Breast epithelium (tissue), 3 donors: ENCODE measurements at regions not wholly inside any gene's neighbourhood (a gene's known extent, or its start where the extent isn't known, plus 50 kb on each side); places are given as distances from the start of the nearest gene placed in this dataset.

Experiments
- POLR2A ChIP-seq: fragments of 450-650 bp; IDR thresholded peaks from one replicate; pipeline ENCODE4 v1.6.1; 2016; ENCODE audit warnings: antibody characterized with exemption, mild to moderate bottlenecking, moderate library complexity
- TF ChIP-seq, protein P1 (sequence below), 3 donors: fragments of 450-650 bp; IDR thresholded peaks; one replicate each; pipeline ENCODE4 v1.5.1; 2016 to 2017; ENCODE audit warnings: antibody characterized with exemption in 3 of 3, mild to moderate bottlenecking in 3 of 3, moderate library complexity in 3 of 3

DNA sequence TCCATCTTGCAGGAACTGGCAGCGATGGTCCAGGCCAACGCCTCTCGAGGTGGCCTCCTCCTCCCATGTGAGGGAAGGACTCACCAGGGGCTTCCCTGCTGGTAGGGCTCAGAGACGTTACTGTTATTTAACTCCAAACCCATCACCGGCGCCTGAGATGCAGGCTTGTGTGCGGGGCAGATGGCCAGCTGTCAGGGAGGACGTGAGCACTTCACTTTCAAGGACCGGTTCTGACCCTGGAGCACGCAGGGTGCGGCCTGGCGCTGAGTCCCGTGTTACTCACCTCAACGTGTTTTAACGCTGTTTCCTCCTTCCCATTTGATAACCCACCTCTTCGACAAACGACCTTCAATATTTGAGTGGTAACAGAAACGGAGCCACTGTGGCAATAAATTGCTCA is 350.2 kb downstream of the ZNF516 start:
- TF ChIP-seq, protein P1, sequence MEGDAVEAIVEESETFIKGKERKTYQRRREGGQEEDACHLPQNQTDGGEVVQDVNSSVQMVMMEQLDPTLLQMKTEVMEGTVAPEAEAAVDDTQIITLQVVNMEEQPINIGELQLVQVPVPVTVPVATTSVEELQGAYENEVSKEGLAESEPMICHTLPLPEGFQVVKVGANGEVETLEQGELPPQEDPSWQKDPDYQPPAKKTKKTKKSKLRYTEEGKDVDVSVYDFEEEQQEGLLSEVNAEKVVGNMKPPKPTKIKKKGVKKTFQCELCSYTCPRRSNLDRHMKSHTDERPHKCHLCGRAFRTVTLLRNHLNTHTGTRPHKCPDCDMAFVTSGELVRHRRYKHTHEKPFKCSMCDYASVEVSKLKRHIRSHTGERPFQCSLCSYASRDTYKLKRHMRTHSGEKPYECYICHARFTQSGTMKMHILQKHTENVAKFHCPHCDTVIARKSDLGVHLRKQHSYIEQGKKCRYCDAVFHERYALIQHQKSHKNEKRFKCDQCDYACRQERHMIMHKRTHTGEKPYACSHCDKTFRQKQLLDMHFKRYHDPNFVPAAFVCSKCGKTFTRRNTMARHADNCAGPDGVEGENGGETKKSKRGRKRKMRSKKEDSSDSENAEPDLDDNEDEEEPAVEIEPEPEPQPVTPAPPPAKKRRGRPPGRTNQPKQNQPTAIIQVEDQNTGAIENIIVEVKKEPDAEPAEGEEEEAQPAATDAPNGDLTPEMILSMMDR (IDR thresholded peaks at IDR 0.05), result no peak
- TF ChIP-seq POLR2A, result no peak
